ENCODE measurements at regions not wholly inside any gene's neighbourhood (a gene's known extent, or its start where the extent isn't known, plus 50 kb on each side); places are given as distances from the start of the nearest gene placed in this dataset.

- Histone ChIP-seq H3K4me3 (ENCODE audit: low read length in 3 of 3) (no peak overlapping the region), H3K27me3 (ENCODE audit: control insufficient read depth in 3 of 3, insufficient read depth in 3 of 3, low read length in 3 of 3) (no peaks in the 10 kb centered on the region), H3K27ac (ENCODE audit: low read depth, low read length) (no peak overlapping the region), H3K9me3 (ENCODE audit: control insufficient read depth in 3 of 3, low read length in 3 of 3) (no peaks in the 10 kb centered on the region), H3K4me1 (ENCODE audit: control insufficient read depth in 3 of 3, insufficient read depth in 3 of 3, low read length in 3 of 3) (peaks cover 0 to 5% (median 0%) of the 10 kb centered on the region in 3 donors), H3K9ac (ENCODE audit: low read depth in 1 of 3, low read length in 3 of 3) (no peak overlapping the region), H3K36me3 (ENCODE audit: control insufficient read depth in 3 of 3, insufficient read depth in 3 of 3, low read length in 3 of 3) (no peaks in the 10 kb centered on the region)
These were observed 50.2 kb upstream of the MME start for GRCh38 chr3:155029941-155030340.

GRCh38 chr3:155026999-155027591, 53.0 kb upstream of the MME start:
- H3K27me3 ChIP-seq (ENCODE audit: control insufficient read depth in 3 of 3, insufficient read depth in 3 of 3, low read length in 3 of 3), result no peaks in the 10 kb centered on the region
- H3K9me3 ChIP-seq (ENCODE audit: control insufficient read depth in 3 of 3, low read length in 3 of 3), result no peaks in the 10 kb centered on the region
- no peak overlapping the region for H3K4me3 ChIP-seq (ENCODE audit: low read length in 3 of 3)
- peaks cover 0 to 5% (median 0%) of the 10 kb centered on the region in 3 donors for H3K4me1 ChIP-seq (ENCODE audit: control insufficient read depth in 3 of 3, insufficient read depth in 3 of 3, low read length in 3 of 3)
- no peak overlapping the region for H3K27ac ChIP-seq (ENCODE audit: low read depth, low read length)
- H3K36me3 ChIP-seq (ENCODE audit: control insufficient read depth in 3 of 3, insufficient read depth in 3 of 3, low read length in 3 of 3), result no peaks in the 10 kb centered on the region
- H3K9ac ChIP-seq (ENCODE audit: low read depth in 1 of 3, low read length in 3 of 3), result no peak overlapping the region

- Histone ChIP-seq H3K36me3 (ENCODE audit: control insufficient read depth in 3 of 3, insufficient read depth in 3 of 3, low read length in 3 of 3) (no peaks in the 10 kb centered on the region), H3K4me3 (ENCODE audit: low read length in 3 of 3) (no peak overlapping the region), H3K4me1 (ENCODE audit: control insufficient read depth in 3 of 3, insufficient read depth in 3 of 3, low read length in 3 of 3) (peaks cover 0 to 5% (median 0%) of the 10 kb centered on the region in 3 donors), H3K9me3 (ENCODE audit: control insufficient read depth in 3 of 3, low read length in 3 of 3) (no peaks in the 10 kb centered on the region), H3K9ac (ENCODE audit: low read depth in 1 of 3, low read length in 3 of 3) (no peak overlapping the region), H3K27ac (ENCODE audit: low read depth, low read length) (no peak overlapping the region), H3K27me3 (ENCODE audit: control insufficient read depth in 3 of 3, insufficient read depth in 3 of 3, low read length in 3 of 3) (no peaks in the 10 kb centered on the region)
These were observed 56.0 kb upstream of the MME start for GRCh38 chr3:155024006-155024638.

GRCh38 chr3:155022896-155023295, 57.2 kb upstream of the MME start:
- Histone ChIP-seq H3K27ac (ENCODE audit: low read depth, low read length) (no peak overlapping the region), H3K36me3 (ENCODE audit: control insufficient read depth in 3 of 3, insufficient read depth in 3 of 3, low read length in 3 of 3) (no peaks in the 10 kb centered on the region), H3K4me3 (ENCODE audit: low read length in 3 of 3) (no peak overlapping the region), H3K4me1 (ENCODE audit: control insufficient read depth in 3 of 3, insufficient read depth in 3 of 3, low read length in 3 of 3) (peaks cover 0 to 5% (median 0%) of the 10 kb centered on the region in 3 donors), H3K9me3 (ENCODE audit: control insufficient read depth in 3 of 3, low read length in 3 of 3) (no peaks in the 10 kb centered on the region), H3K27me3 (ENCODE audit: control insufficient read depth in 3 of 3, insufficient read depth in 3 of 3, low read length in 3 of 3) (no peaks in the 10 kb centered on the region), H3K9ac (ENCODE audit: low read depth in 1 of 3, low read length in 3 of 3) (no peak overlapping the region)

GRCh38 chr3:155019575-155019974, 60.5 kb upstream of the MME start:
- H3K4me1 ChIP-seq (ENCODE audit: control insufficient read depth in 3 of 3, insufficient read depth in 3 of 3, low read length in 3 of 3), result no peaks in the 10 kb centered on the region
- no peaks in the 10 kb centered on the region for H3K36me3 ChIP-seq (ENCODE audit: control insufficient read depth in 3 of 3, insufficient read depth in 3 of 3, low read length in 3 of 3)
- no peaks in the 10 kb centered on the region for H3K9me3 ChIP-seq (ENCODE audit: control insufficient read depth in 3 of 3, low read length in 3 of 3)
- no peaks in the 10 kb centered on the region for H3K27me3 ChIP-seq (ENCODE audit: control insufficient read depth in 3 of 3, insufficient read depth in 3 of 3, low read length in 3 of 3)
- H3K9ac ChIP-seq (ENCODE audit: low read depth in 1 of 3, low read length in 3 of 3), result no peak overlapping the region
- no peak overlapping the region for H3K4me3 ChIP-seq (ENCODE audit: low read length in 3 of 3)
- H3K27ac ChIP-seq (ENCODE audit: low read depth, low read length), result no peak overlapping the region

GRCh38 chr3:155018621-155019330, 61.3 kb upstream of the MME start:
- Histone ChIP-seq H3K9ac (ENCODE audit: low read depth in 1 of 3, low read length in 3 of 3) (no peak overlapping the region), H3K9me3 (ENCODE audit: control insufficient read depth in 3 of 3, low read length in 3 of 3) (no peaks in the 10 kb centered on the region), H3K4me1 (ENCODE audit: control insufficient read depth in 3 of 3, insufficient read depth in 3 of 3, low read length in 3 of 3) (no peaks in the 10 kb centered on the region), H3K27me3 (ENCODE audit: control insufficient read depth in 3 of 3, insufficient read depth in 3 of 3, low read length in 3 of 3) (no peaks in the 10 kb centered on the region), H3K4me3 (ENCODE audit: low read length in 3 of 3) (no peak overlapping the region), H3K36me3 (ENCODE audit: control insufficient read depth in 3 of 3, insufficient read depth in 3 of 3, low read length in 3 of 3) (no peaks in the 10 kb centered on the region), H3K27ac (ENCODE audit: low read depth, low read length) (no peak overlapping the region)

- no peaks in the 10 kb centered on the region for H3K4me1 ChIP-seq (ENCODE audit: control insufficient read depth in 3 of 3, insufficient read depth in 3 of 3, low read length in 3 of 3)
- H3K27me3 ChIP-seq (ENCODE audit: control insufficient read depth in 3 of 3, insufficient read depth in 3 of 3, low read length in 3 of 3), result no peaks in the 10 kb centered on the region
- no peak overlapping the region for H3K4me3 ChIP-seq (ENCODE audit: low read length in 3 of 3)
- H3K27ac ChIP-seq (ENCODE audit: low read depth, low read length), result no peak overlapping the region
- no peaks in the 10 kb centered on the region for H3K9me3 ChIP-seq (ENCODE audit: control insufficient read depth in 3 of 3, low read length in 3 of 3)
- H3K36me3 ChIP-seq (ENCODE audit: control insufficient read depth in 3 of 3, insufficient read depth in 3 of 3, low read length in 3 of 3), result no peaks in the 10 kb centered on the region
- no peak overlapping the region for H3K9ac ChIP-seq (ENCODE audit: low read depth in 1 of 3, low read length in 3 of 3)
These were observed 64.2 kb upstream of the MME start for GRCh38 chr3:155015776-155016436.

- H3K27me3 ChIP-seq (ENCODE audit: control insufficient read depth in 3 of 3, insufficient read depth in 3 of 3, low read length in 3 of 3), result no peaks in the 10 kb centered on the region
- H3K27ac ChIP-seq (ENCODE audit: low read depth, low read length), result no peak overlapping the region
These were observed 65.2 kb upstream of the MME start for GRCh38 chr3:155014953-155015352.

GRCh38 chr3:155013427-155013826, 66.7 kb upstream of the MME start:
- Histone ChIP-seq H3K9ac (ENCODE audit: low read depth in 1 of 3, low read length in 3 of 3) (no peak overlapping the region), H3K27me3 (ENCODE audit: control insufficient read depth in 3 of 3, insufficient read depth in 3 of 3, low read length in 3 of 3) (no peaks in the 10 kb centered on the region), H3K36me3 (ENCODE audit: control insufficient read depth in 3 of 3, insufficient read depth in 3 of 3, low read length in 3 of 3) (no peaks in the 10 kb centered on the region), H3K4me1 (ENCODE audit: control insufficient read depth in 3 of 3, insufficient read depth in 3 of 3, low read length in 3 of 3) (no peaks in the 10 kb centered on the region), H3K4me3 (ENCODE audit: low read length in 3 of 3) (no peak overlapping the region), H3K27ac (ENCODE audit: low read depth, low read length) (no peak overlapping the region), H3K9me3 (ENCODE audit: control insufficient read depth in 3 of 3, low read length in 3 of 3) (no peaks in the 10 kb centered on the region)

More at GRCh38 chr3:155014953-155015352, 65.2 kb upstream of the MME start:
- H3K36me3 ChIP-seq (ENCODE audit: control insufficient read depth in 3 of 3, insufficient read depth in 3 of 3, low read length in 3 of 3), result no peaks in the 10 kb centered on the region
- H3K9ac ChIP-seq (ENCODE audit: low read depth in 1 of 3, low read length in 3 of 3), result no peak overlapping the region
- H3K9me3 ChIP-seq (ENCODE audit: control insufficient read depth in 3 of 3, low read length in 3 of 3), result no peaks in the 10 kb centered on the region
- no peak overlapping the region for H3K4me3 ChIP-seq (ENCODE audit: low read length in 3 of 3)
- no peaks in the 10 kb centered on the region for H3K4me1 ChIP-seq (ENCODE audit: control insufficient read depth in 3 of 3, insufficient read depth in 3 of 3, low read length in 3 of 3)

- H3K4me1 ChIP-seq (ENCODE audit: control insufficient read depth in 3 of 3, insufficient read depth in 3 of 3, low read length in 3 of 3), result no peaks in the 10 kb centered on the region
- H3K36me3 ChIP-seq (ENCODE audit: control insufficient read depth in 3 of 3, insufficient read depth in 3 of 3, low read length in 3 of 3), result no peaks in the 10 kb centered on the region
- no peak overlapping the region for H3K9ac ChIP-seq (ENCODE audit: low read depth in 1 of 3, low read length in 3 of 3)
- no peaks in the 10 kb centered on the region for H3K9me3 ChIP-seq (ENCODE audit: control insufficient read depth in 3 of 3, low read length in 3 of 3)
- H3K27me3 ChIP-seq (ENCODE audit: control insufficient read depth in 3 of 3, insufficient read depth in 3 of 3, low read length in 3 of 3), result no peaks in the 10 kb centered on the region
- no peak overlapping the region for H3K27ac ChIP-seq (ENCODE audit: low read depth, low read length)
- no peak overlapping the region for H3K4me3 ChIP-seq (ENCODE audit: low read length in 3 of 3)
These were observed 67.5 kb upstream of the MME start for GRCh38 chr3:155012584-155012983.

All from skeletal muscle tissue (tissue), 3 donors.